HCT116 (cell line): ENCODE measurements at regions not wholly inside any gene's neighbourhood (a gene's known extent, or its start where the extent isn't known, plus 50 kb on each side); places are given as distances from the start of the nearest gene placed in this dataset.

Source experiments
- ATAC-seq: fragments of 200-7000 bp; cut with Tn5 transposase; 2 replicates; pipeline ENCODE4 v1.9.1; 2020; ENCODE audit warnings: mild to moderate bottlenecking, moderate library complexity
- BruUV-seq: library from RNA; stranded (reverse); fragments of 400-500 nt; replicated peaks from 2 replicates; lab custom pipeline; 2021; lab: Mats Ljungman, UMichigan
- CTCF ChIA-PET: fragments of 300-600 bp; sonication (Branson Sonifier 250); formaldehyde crosslinking; loops from one replicate; lab custom pipeline; 2021; ENCODE audit warnings: antibody characterized with exemption; lab: Charles Lee
- POLR2A ChIA-PET: fragments of 300-600, 350-600 bp; sonication (Branson Sonifier 250); formaldehyde crosslinking; loops from one replicate; lab custom pipeline; 2021; ENCODE audit warnings: antibody characterized with exemption; lab: Charles Lee
- RAD21 ChIA-PET, 2 experiments: fragments of 300-600 bp; sonication (Branson Sonifier 250); formaldehyde crosslinking; loops; one replicate each; lab custom pipeline; 2023; ENCODE audit warnings: low total read pairs in 2 of 2; ENCODE audit not compliant: uncharacterized antibody in 2 of 2, unreplicated experiment in 2 of 2, low non-redundant PET in 1 of 2; lab: Charles Lee
- DNase-seq: peaks from one replicate; pipeline ENCODE4 v3.0.0-alpha.2; 2010; ENCODE audit warnings: low read depth, low spot score
- H2AFZ ChIP-seq: fragments of 200-600 bp; shearing (Covaris generic), sonication (generic); 2 replicates; pipeline ENCODE4 v1.6.1; 2017; ENCODE audit warnings: low read depth, mixed run types, mixed read lengths, antibody characterized with exemption, low read length; ENCODE audit not compliant: poor library complexity, severe bottlenecking
- H3K27ac ChIP-seq: 2 replicates; pipeline ENCODE4 v1.5.1; 2012; ENCODE audit warnings: low read depth, low read length
- H3K27me3 ChIP-seq: fragments of 200-600 bp; sonication (generic); 2 replicates; pipeline ENCODE4 v1.6.1; 2016; ENCODE audit warnings: mixed run types, low read length, mixed read lengths; ENCODE audit not compliant: insufficient read depth
- H3K36me3 ChIP-seq, 2 experiments: fragments of 200-500 bp in 1 of 2; fragments of 200-600 bp in 1 of 2; sonication (Bioruptor generic) in 1 of 2; sonication (generic) in 1 of 2; 2 replicates each; pipeline versions ENCODE4 v1.5.1 to v1.6.1; 2014 to 2016; ENCODE audit warnings: low read length in 2 of 2, inconsistent platforms in 1 of 2, mixed read lengths in 1 of 2, mixed run types in 1 of 2; ENCODE audit not compliant: insufficient read depth in 2 of 2, control insufficient read depth in 1 of 2
- H3K4me1 ChIP-seq, 2 experiments: fragments of 200-600 bp in 1 of 2; sonication (generic) in 1 of 2; 2 replicates each; pipeline versions ENCODE4 v1.5.1 to v1.6.1; 2012 to 2017; ENCODE audit warnings: low read length in 2 of 2, inconsistent platforms in 1 of 2, mild to moderate bottlenecking in 1 of 2, mixed read lengths in 1 of 2, mixed run types in 1 of 2, moderate library complexity in 1 of 2; ENCODE audit not compliant: insufficient read depth in 2 of 2, control insufficient read depth in 1 of 2
- H3K4me2 ChIP-seq: fragments of 200-600 bp; sonication (generic); 2 replicates; pipeline ENCODE4 v1.6.1; 2017; ENCODE audit warnings: mixed run types, low read length, mixed read lengths
- H3K4me3 ChIP-seq, 2 experiments: fragments of 200-600 bp in 1 of 2; sonication (generic) in 1 of 2; replicated peaks in 1 of 2; 2 replicates each; pipeline ENCODE4 v1.5.1; 2011 to 2016; ENCODE audit warnings: low read length in 2 of 2, control low read depth in 1 of 2, low read depth in 1 of 2, mild to moderate bottlenecking in 1 of 2, mixed read lengths in 1 of 2, mixed run types in 1 of 2
- H3K79me2 ChIP-seq: fragments of 200-600 bp; sonication (generic); 2 replicates; pipeline ENCODE4 v1.6.1; 2017; ENCODE audit warnings: mild to moderate bottlenecking, mixed run types, low read length, moderate library complexity, mixed read lengths; ENCODE audit not compliant: insufficient read depth
- H3K9ac ChIP-seq: fragments of 200-600 bp; sonication (generic); 2 replicates; pipeline ENCODE4 v1.6.1; 2016; ENCODE audit warnings: low read length, mixed read lengths
- H3K9me2 ChIP-seq: fragments of 200-600 bp; sonication (generic), shearing (Covaris generic); 2 replicates; pipeline ENCODE4 v1.6.1; 2017; ENCODE audit warnings: mixed run types, mild to moderate bottlenecking, moderate library complexity; ENCODE audit not compliant: insufficient read depth
- H3K9me3 ChIP-seq, 2 experiments: fragments of 200-500 bp in 1 of 2; fragments of 200-600 bp in 1 of 2; sonication (Bioruptor generic) in 1 of 2; sonication (generic) in 1 of 2; 2 replicates each; pipeline ENCODE4 v1.6.1; 2014 to 2017; ENCODE audit warnings: low read length in 2 of 2, mixed read lengths in 2 of 2, inconsistent platforms in 1 of 2, low read depth in 1 of 2, mild to moderate bottlenecking in 1 of 2, mixed run types in 1 of 2, moderate library complexity in 1 of 2; ENCODE audit not compliant: control insufficient read depth in 1 of 2, insufficient read depth in 1 of 2
- H4K20me1 ChIP-seq: fragments of 200-600 bp; sonication (generic), shearing (Covaris generic); 2 replicates; pipeline ENCODE4 v1.6.1; 2017; ENCODE audit warnings: mixed run types, mild to moderate bottlenecking, moderate library complexity; ENCODE audit not compliant: insufficient read depth
- EZH2 ChIP-seq: fragments of 200-600 bp; sonication (generic); IDR thresholded peaks from 2 replicates; pipeline ENCODE4 v1.6.1; 2017; ENCODE audit warnings: antibody characterized with exemption, mixed run types
- EZH2phosphoT487 ChIP-seq: fragments of 200-600 bp; IDR thresholded peaks from 2 replicates; pipeline ENCODE4 v1.6.1; 2018; ENCODE audit warnings: antibody characterized with exemption, borderline replicate concordance
- FOSL1 ChIP-seq: IDR thresholded peaks from 2 replicates; pipeline ENCODE4 v1.6.1; 2012; ENCODE audit warnings: low read depth
- POLR2A ChIP-seq: IDR thresholded peaks from 2 replicates; pipeline ENCODE4 v1.7.0; 2011; ENCODE audit warnings: borderline replicate concordance; ENCODE audit not compliant: insufficient read depth, insufficient read length; ENCODE audit errors: extremely low read depth
- RAD21 ChIP-seq: IDR thresholded peaks from 2 replicates; pipeline ENCODE4 v1.6.1; 2012; ENCODE audit warnings: low read depth, mild to moderate bottlenecking
- ZNF274 ChIP-seq: fragments of 200-500 bp; sonication (Bioruptor generic); IDR thresholded peaks from 2 replicates; pipeline ENCODE4 v1.6.1; 2014; ENCODE audit warnings: mild to moderate bottlenecking, low read depth, low read length, inconsistent platforms
- intact Hi-C: fragments of 100-400 bp; cut with micrococcal nuclease; formaldehyde crosslinking; loops from 2 replicates; pipeline ENCODE4 v1.10.0; 2022
- TF ChIP-seq, protein P1 (sequence below): IDR thresholded peaks from 2 replicates; pipeline ENCODE4 v1.6.1; 2012
- TF ChIP-seq, protein P2 (sequence below): IDR thresholded peaks from 2 replicates; pipeline ENCODE4 v1.6.1; 2012; ENCODE audit warnings: low read depth
- TF ChIP-seq, protein P3 (sequence below), 3 experiments: fragments of 200-600 bp in 1 of 3; sonication (generic) in 1 of 3; IDR thresholded peaks in 2 of 3; conservative IDR thresholded peaks in 1 of 3; 2 replicates each; pipeline ENCODE4 v1.5.1; 2012 to 2017; ENCODE audit warnings: low read depth in 2 of 3, low read length in 2 of 3, antibody characterized with exemption in 1 of 3, borderline replicate concordance in 1 of 3, control low read depth in 1 of 3, mild to moderate bottlenecking in 1 of 3, mixed read lengths in 1 of 3, mixed run types in 1 of 3, moderate library complexity in 1 of 3; ENCODE audit not compliant: insufficient read depth in 1 of 3

DNA sequence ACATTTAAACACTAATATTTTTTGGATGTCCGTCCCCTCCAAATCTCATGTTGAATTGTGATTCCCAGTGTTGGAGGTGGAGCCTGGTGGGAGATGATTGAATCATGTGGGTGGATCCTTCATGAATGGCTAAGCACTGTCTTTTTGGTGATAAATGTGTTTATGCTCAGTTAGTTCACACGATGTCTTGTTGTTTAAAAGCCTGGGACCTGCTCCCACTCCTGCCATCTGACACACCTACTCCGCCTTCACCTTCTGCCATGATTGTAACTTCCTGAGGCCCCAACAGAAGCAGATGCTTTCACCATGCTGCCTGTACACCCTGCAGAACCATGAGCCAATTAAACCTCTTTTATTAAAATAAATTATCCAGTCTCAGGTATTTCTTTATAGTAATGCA, 114.7 kb downstream of the TNFAIP3 start:
- Histone ChIP-seq H3K9me2 (no peaks in the 10 kb centered on the region), H3K27ac (no peak overlapping the region), H3K9ac (no peak overlapping the region), H3K9me3 (no peaks in the 10 kb centered on the region), H3K36me3 (no peaks in the 10 kb centered on the region), H3K4me2 (no peak overlapping the region), H4K20me1 (no peaks in the 10 kb centered on the region), H3K27me3 (no peaks in the 10 kb centered on the region), H3K4me1 (peaks cover 7 to 21% of the 10 kb centered on the region in 2 experiments), H3K4me3 (no peak overlapping the region), H3K79me2 (no peaks in the 10 kb centered on the region), H2AFZ (no peak overlapping the region)
- ChIA-PET RAD21 (no interaction called here), CTCF (no interaction called here), POLR2A (no interaction called here)
- DNase-seq (no peak), ATAC-seq (no peak)
- no TSS peak for BruUV-seq
- TF ChIP-seq EZH2phosphoT487 (no peak), FOSL1 (no peak), ZNF274 (no peak), POLR2A (no peak), RAD21 (no peak), EZH2 (no peak)
- TF ChIP-seq, protein P1, sequence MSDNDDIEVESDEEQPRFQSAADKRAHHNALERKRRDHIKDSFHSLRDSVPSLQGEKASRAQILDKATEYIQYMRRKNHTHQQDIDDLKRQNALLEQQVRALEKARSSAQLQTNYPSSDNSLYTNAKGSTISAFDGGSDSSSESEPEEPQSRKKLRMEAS: no peak
- TF ChIP-seq, protein P2, sequence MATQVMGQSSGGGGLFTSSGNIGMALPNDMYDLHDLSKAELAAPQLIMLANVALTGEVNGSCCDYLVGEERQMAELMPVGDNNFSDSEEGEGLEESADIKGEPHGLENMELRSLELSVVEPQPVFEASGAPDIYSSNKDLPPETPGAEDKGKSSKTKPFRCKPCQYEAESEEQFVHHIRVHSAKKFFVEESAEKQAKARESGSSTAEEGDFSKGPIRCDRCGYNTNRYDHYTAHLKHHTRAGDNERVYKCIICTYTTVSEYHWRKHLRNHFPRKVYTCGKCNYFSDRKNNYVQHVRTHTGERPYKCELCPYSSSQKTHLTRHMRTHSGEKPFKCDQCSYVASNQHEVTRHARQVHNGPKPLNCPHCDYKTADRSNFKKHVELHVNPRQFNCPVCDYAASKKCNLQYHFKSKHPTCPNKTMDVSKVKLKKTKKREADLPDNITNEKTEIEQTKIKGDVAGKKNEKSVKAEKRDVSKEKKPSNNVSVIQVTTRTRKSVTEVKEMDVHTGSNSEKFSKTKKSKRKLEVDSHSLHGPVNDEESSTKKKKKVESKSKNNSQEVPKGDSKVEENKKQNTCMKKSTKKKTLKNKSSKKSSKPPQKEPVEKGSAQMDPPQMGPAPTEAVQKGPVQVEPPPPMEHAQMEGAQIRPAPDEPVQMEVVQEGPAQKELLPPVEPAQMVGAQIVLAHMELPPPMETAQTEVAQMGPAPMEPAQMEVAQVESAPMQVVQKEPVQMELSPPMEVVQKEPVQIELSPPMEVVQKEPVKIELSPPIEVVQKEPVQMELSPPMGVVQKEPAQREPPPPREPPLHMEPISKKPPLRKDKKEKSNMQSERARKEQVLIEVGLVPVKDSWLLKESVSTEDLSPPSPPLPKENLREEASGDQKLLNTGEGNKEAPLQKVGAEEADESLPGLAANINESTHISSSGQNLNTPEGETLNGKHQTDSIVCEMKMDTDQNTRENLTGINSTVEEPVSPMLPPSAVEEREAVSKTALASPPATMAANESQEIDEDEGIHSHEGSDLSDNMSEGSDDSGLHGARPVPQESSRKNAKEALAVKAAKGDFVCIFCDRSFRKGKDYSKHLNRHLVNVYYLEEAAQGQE: no peak
- TF ChIP-seq, protein P3, sequence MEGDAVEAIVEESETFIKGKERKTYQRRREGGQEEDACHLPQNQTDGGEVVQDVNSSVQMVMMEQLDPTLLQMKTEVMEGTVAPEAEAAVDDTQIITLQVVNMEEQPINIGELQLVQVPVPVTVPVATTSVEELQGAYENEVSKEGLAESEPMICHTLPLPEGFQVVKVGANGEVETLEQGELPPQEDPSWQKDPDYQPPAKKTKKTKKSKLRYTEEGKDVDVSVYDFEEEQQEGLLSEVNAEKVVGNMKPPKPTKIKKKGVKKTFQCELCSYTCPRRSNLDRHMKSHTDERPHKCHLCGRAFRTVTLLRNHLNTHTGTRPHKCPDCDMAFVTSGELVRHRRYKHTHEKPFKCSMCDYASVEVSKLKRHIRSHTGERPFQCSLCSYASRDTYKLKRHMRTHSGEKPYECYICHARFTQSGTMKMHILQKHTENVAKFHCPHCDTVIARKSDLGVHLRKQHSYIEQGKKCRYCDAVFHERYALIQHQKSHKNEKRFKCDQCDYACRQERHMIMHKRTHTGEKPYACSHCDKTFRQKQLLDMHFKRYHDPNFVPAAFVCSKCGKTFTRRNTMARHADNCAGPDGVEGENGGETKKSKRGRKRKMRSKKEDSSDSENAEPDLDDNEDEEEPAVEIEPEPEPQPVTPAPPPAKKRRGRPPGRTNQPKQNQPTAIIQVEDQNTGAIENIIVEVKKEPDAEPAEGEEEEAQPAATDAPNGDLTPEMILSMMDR (IDR thresholded peaks at IDR 0.05 in 2 of 3, conservative IDR thresholded peaks at IDR 0.05 in 1 of 3; ENCODE audit: borderline replicate concordance in 1 of 3, insufficient read depth in 1 of 3, low read depth in 2 of 3, low read length in 2 of 3): no peak
- intact Hi-C loops: no loop called here
